ENCODE measurements at regions not wholly inside any gene's neighbourhood (a gene's known extent, or its start where the extent isn't known, plus 50 kb on each side); places are given as distances from the start of the nearest gene placed in this dataset.

DNA sequence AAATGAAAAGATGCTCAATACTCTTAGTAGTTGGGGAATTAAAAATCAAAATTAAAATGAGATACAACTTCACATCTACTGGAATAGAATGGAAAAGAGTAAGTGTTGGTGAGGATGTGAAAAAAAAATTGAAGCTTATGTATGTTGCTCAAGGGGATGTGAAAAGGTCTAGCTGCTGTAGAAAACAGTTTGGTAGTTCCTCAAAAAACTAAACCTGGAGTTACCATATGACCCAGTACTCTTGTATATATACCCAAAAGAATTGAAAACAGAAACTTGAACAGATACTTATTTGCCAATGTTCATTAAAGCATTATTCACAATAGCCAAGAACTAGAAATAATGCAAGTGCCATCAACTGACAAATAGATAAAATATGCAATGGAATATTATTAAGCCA lies 208.4 kb downstream of the FIGN start:
- TF ChIP-seq GATA2 (IDR thresholded peaks at IDR 0.05; ENCODE audit: low read depth, low read length) (no peak), GATA3 (IDR thresholded peaks at IDR 0.05; ENCODE audit: low read depth, low read length) (no peak)

All from SH-SY5Y (cell line).